ENCODE measurements at regions not wholly inside any gene's neighbourhood (a gene's known extent, or its start where the extent isn't known, plus 50 kb on each side); places are given as distances from the start of the nearest gene placed in this dataset.

DNA sequence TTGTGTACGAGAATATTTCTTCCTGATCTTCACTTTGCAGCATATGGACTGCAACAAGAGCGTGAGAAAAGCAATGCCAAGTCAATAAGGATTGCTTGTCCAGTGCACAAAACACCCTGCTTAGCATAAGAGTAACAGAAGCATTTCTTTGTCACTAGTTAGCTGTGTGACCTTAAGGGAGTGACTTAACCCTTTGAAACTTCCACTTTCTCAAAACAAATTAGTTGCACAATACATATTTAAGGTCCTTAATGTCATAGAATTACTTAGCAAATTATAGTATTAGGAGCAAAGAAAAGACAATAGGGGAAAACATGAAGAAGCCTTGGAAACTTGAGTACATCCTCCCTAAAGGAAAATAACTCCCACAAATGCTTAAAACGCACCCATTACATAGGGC, 230.1 kb downstream of the RNF152 start:
- Histone ChIP-seq H3K4me1 (ENCODE audit: control insufficient read depth in 1 of 2, insufficient read depth in 2 of 2, low read length in 2 of 2) (no peaks in the 10 kb centered on the region), H3K27me3 (ENCODE audit: insufficient read depth, low read length) (no peaks in the 10 kb centered on the region), H3K79me2 (ENCODE audit: insufficient read depth, low read length) (no peaks in the 10 kb centered on the region), H3K9me3 (ENCODE audit: control insufficient read depth in 1 of 2, insufficient read depth in 1 of 2, low read depth in 1 of 2, low read length in 2 of 2) (no peaks in the 10 kb centered on the region), H3K9ac (ENCODE audit: low read length) (no peak overlapping the region), H4K20me1 (ENCODE audit: insufficient read depth) (no peaks in the 10 kb centered on the region), H3K36me3 (ENCODE audit: control insufficient read depth in 1 of 2, insufficient read depth in 2 of 2, low read length in 2 of 2) (no peaks in the 10 kb centered on the region), H3K4me2 (ENCODE audit: low read length) (no peak overlapping the region), H3K27ac (ENCODE audit: low read depth, low read length) (no peak overlapping the region), H3K9me2 (ENCODE audit: insufficient read depth) (no peaks in the 10 kb centered on the region), H3K4me3 (replicated peaks in 1 of 2; ENCODE audit: low read depth in 1 of 2, low read length in 2 of 2) (no peak overlapping the region), H2AFZ (ENCODE audit: low read depth, low read length, poor library complexity, severe bottlenecking) (no peak overlapping the region)
- BruUV-seq (replicated peaks): no TSS peak
- intact Hi-C loops (cut with micrococcal nuclease): no loop called here
- ATAC-seq: no peak
- CTCF ChIA-PET: no interaction called here
- RAD21 ChIA-PET (ENCODE audit: low non-redundant PET in 1 of 2, low total read pairs in 2 of 2, uncharacterized antibody in 2 of 2, unreplicated experiment in 2 of 2): no interaction called here
- TF ChIP-seq, protein P1, sequence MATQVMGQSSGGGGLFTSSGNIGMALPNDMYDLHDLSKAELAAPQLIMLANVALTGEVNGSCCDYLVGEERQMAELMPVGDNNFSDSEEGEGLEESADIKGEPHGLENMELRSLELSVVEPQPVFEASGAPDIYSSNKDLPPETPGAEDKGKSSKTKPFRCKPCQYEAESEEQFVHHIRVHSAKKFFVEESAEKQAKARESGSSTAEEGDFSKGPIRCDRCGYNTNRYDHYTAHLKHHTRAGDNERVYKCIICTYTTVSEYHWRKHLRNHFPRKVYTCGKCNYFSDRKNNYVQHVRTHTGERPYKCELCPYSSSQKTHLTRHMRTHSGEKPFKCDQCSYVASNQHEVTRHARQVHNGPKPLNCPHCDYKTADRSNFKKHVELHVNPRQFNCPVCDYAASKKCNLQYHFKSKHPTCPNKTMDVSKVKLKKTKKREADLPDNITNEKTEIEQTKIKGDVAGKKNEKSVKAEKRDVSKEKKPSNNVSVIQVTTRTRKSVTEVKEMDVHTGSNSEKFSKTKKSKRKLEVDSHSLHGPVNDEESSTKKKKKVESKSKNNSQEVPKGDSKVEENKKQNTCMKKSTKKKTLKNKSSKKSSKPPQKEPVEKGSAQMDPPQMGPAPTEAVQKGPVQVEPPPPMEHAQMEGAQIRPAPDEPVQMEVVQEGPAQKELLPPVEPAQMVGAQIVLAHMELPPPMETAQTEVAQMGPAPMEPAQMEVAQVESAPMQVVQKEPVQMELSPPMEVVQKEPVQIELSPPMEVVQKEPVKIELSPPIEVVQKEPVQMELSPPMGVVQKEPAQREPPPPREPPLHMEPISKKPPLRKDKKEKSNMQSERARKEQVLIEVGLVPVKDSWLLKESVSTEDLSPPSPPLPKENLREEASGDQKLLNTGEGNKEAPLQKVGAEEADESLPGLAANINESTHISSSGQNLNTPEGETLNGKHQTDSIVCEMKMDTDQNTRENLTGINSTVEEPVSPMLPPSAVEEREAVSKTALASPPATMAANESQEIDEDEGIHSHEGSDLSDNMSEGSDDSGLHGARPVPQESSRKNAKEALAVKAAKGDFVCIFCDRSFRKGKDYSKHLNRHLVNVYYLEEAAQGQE (IDR thresholded peaks at IDR 0.05; ENCODE audit: low read depth): no peak
- TF ChIP-seq, protein P2, sequence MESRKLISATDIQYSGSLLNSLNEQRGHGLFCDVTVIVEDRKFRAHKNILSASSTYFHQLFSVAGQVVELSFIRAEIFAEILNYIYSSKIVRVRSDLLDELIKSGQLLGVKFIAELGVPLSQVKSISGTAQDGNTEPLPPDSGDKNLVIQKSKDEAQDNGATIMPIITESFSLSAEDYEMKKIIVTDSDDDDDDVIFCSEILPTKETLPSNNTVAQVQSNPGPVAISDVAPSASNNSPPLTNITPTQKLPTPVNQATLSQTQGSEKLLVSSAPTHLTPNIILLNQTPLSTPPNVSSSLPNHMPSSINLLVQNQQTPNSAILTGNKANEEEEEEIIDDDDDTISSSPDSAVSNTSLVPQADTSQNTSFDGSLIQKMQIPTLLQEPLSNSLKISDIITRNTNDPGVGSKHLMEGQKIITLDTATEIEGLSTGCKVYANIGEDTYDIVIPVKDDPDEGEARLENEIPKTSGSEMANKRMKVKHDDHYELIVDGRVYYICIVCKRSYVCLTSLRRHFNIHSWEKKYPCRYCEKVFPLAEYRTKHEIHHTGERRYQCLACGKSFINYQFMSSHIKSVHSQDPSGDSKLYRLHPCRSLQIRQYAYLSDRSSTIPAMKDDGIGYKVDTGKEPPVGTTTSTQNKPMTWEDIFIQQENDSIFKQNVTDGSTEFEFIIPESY (IDR thresholded peaks at IDR 0.05; ENCODE audit: extremely low read depth, insufficient replicate concordance, low read length): no peak
- TF ChIP-seq EGR1 (IDR thresholded peaks at IDR 0.05; ENCODE audit: low read depth) (no peak), ELF1 (IDR thresholded peaks at IDR 0.05; ENCODE audit: borderline replicate concordance, low read depth) (no peak), CBX3 (IDR thresholded peaks at IDR 0.05; ENCODE audit: low read depth) (no peak), SRF (IDR thresholded peaks at IDR 0.05; ENCODE audit: low read depth) (no peak), TCF7L2 (IDR thresholded peaks at IDR 0.05; ENCODE audit: borderline replicate concordance, extremely low read depth, insufficient read depth, insufficient read length) (no peak), SIN3A (IDR thresholded peaks at IDR 0.05; ENCODE audit: low read depth) (no peak), YY1 (IDR thresholded peaks at IDR 0.05; ENCODE audit: extremely low read depth, insufficient replicate concordance, low read depth, low read length) (no peak), CEBPB (IDR thresholded peaks at IDR 0.05; ENCODE audit: low read depth) (no peak)
- TF ChIP-seq, protein P3, sequence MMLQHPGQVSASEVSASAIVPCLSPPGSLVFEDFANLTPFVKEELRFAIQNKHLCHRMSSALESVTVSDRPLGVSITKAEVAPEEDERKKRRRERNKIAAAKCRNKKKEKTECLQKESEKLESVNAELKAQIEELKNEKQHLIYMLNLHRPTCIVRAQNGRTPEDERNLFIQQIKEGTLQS (IDR thresholded peaks at IDR 0.05): no peak
- TF ChIP-seq, protein P4, sequence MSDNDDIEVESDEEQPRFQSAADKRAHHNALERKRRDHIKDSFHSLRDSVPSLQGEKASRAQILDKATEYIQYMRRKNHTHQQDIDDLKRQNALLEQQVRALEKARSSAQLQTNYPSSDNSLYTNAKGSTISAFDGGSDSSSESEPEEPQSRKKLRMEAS (IDR thresholded peaks at IDR 0.05): no peak
- POLR2A ChIA-PET: no interaction called here
- no peak for DNase-seq (ENCODE audit: low read depth, low spot score)

Data from HCT116 (cell line).